Memory B cell (primary cell): ENCODE measurements at regions not wholly inside any gene's neighbourhood (a gene's known extent, or its start where the extent isn't known, plus 50 kb on each side); places are given as distances from the start of the nearest gene placed in this dataset.

Source experiments
- ATAC-seq: fragments of 150-1000 bp; cut with Tn5 transposase; 2 replicates; pipeline ENCODE4 v1.10.0; 2021; ENCODE audit warnings: low read depth, mild to moderate bottlenecking, moderate library complexity
- DNase-seq, 2 donors: peaks; one replicate each; pipeline ENCODE4 v3.0.0; 2022; ENCODE audit warnings: low spot score in 2 of 2
- H3K27ac Mint-ChIP-seq: one replicate; pipeline ENCODE4 v1.8.0; 2022; ENCODE audit warnings: mild to moderate bottlenecking, moderate library complexity, mixed read lengths
- H3K27me3 Mint-ChIP-seq: one replicate; pipeline ENCODE4 v1.8.0; 2022; ENCODE audit warnings: mixed read lengths
- H3K36me3 Mint-ChIP-seq: one replicate; pipeline ENCODE4 v1.8.0; 2022; ENCODE audit warnings: mild to moderate bottlenecking, mixed read lengths
- H3K4me1 Mint-ChIP-seq: one replicate; pipeline ENCODE4 v1.8.0; 2022; ENCODE audit warnings: mixed read lengths
- H3K4me3 Mint-ChIP-seq: one replicate; pipeline ENCODE4 v1.8.0; 2022; ENCODE audit warnings: mild to moderate bottlenecking, moderate library complexity, mixed read lengths
- H3K9me3 Mint-ChIP-seq: one replicate; pipeline ENCODE4 v1.8.0; 2022; ENCODE audit warnings: mixed read lengths

DNA sequence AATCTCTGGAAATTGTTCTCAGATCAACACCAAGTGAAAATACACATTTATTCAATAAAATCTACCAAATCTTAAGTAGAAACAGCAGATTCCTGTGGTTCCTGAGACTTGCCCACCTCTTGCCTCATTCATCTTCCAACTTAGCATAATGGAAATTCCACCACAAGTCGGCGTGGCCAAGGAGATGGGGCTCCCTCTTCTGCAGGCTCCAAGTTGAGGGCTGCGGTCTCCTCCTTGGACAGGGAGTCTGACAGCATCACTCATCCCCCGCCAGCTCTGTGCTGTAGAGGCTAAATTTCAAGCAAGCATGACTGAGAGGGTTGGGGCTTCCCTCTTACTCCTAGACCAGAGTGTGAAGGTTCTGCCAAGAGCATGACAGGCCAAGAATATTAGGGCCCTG, 273.7 kb downstream of the DIRAS2 start:
- ATAC-seq (no peak), DNase-seq (no peak)
- Mint-ChIP-seq H3K9me3 (no peaks in the 10 kb centered on the region), H3K27me3 (peaks cover 13% of the 10 kb centered on the region), H3K36me3 (no peaks in the 10 kb centered on the region), H3K4me3 (no peak overlapping the region), H3K27ac (no peak overlapping the region), H3K4me1 (no peaks in the 10 kb centered on the region)

DNA sequence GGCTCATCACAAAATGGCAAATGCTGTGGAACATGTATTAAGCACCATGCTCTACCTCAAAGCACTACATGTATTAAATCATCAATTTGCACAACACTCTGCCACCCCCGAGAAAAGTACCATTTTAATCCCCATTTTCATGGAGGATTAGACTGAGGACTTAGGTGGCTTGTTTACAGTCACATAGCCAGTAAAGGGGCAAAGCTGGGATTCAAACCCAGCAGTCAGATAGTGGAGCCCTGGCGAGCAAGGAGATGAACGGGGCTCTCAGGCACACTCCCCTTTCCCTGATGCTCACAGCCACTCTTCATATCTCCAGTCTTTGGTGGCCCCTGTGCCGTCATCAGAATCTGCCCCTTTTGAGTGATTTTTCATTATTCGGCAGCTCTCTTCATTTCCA, 262.9 kb downstream of the DIRAS2 start:
- no peak overlapping the region for H3K4me3 Mint-ChIP-seq
- DNase-seq = no peak
- H3K27me3 Mint-ChIP-seq = peaks cover 8% of the 10 kb centered on the region
- H3K36me3 Mint-ChIP-seq = no peaks in the 10 kb centered on the region
- ATAC-seq = no peak
- no peak overlapping the region for H3K27ac Mint-ChIP-seq
- no peaks in the 10 kb centered on the region for H3K9me3 Mint-ChIP-seq
- H3K4me1 Mint-ChIP-seq = no peaks in the 10 kb centered on the region

DNA sequence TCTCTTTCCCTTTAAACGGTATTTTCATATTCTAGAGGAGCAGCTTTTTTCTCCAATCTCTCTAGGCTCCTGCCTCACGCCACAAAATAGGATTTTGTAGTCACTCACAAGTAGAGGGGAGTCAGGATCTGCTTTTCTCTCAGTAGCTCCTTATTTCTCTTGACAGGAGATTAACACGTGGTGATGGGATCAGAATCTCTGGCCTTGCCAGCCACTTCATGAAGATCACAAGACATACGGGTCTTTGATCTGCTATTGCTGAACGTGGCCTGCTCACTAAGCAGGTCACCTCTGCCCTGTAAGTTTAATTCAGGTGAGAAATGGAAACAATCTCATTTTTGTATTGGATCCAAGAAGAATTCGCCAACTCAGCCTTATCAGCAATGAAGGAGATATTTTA, 257.5 kb downstream of the DIRAS2 start:
- no peak for DNase-seq
- no peaks in the 10 kb centered on the region for H3K4me1 Mint-ChIP-seq
- H3K27me3 Mint-ChIP-seq = peaks cover 4% of the 10 kb centered on the region
- H3K36me3 Mint-ChIP-seq = no peaks in the 10 kb centered on the region
- no peak overlapping the region for H3K27ac Mint-ChIP-seq
- no peaks in the 10 kb centered on the region for H3K9me3 Mint-ChIP-seq
- ATAC-seq = no peak
- no peak overlapping the region for H3K4me3 Mint-ChIP-seq

DNA sequence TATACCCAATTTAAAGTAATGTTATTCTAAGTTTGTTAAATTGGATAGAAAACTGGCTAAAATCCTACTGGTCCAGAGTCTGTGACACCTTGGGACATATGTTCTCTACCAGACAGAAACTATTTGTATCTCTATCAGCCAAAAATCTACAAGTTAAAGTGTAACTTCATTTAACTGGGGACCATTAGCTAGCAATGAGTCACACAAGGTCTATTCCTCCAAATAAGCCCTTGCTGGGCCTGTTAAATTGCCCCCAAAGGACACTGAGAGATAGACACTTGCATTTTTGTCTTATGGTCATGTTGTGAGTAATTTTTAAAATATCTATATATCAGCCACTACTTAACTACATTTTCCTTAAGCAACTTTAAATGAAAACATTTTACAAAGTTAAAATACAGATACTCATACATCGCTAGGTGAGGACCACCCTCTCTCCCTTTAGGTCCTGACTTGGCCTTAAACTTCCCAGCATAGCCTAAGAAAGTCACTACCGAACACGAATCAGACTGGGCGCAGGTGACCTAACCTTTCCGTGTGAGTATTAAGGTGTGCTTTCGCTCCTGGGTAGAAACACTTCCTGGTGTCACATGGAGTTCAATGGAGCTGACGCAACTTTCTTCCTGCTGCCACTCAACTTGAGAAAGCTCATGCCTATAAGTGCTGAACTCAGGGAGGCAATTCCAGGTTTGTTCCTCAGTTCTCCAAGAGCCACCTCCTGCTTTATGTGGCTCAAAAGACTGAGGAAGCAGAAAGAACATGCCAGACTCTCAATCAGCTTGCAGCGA, 249.1 kb downstream of the DIRAS2 start:
- Mint-ChIP-seq H3K36me3 (peaks cover 1% of the 10 kb centered on the region), H3K4me1 (no peaks in the 10 kb centered on the region), H3K27me3 (peaks cover 11% of the 10 kb centered on the region), H3K4me3 (no peak overlapping the region), H3K9me3 (no peaks in the 10 kb centered on the region), H3K27ac (no peak overlapping the region)
- DNase-seq = no peak
- no peak for ATAC-seq

DNA sequence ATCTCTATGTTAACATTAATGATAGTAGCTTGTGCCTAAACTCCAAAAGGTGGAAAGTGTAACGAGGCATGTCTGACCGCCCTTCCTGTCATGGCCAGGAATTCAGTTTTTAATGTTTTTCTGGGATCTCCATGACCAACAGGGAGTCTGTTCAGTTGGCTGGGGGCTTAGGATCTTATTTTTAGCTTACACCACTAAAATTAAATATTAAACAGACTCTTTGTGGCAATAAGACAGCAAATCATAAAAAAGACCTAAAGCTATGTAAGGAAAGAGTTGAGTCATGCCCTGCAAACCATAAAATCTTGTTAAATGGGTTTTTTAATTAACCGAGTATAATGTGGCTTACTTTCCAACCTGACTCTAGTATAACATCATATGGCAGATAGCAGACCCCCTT, 247.8 kb downstream of the DIRAS2 start:
- peaks cover 1% of the 10 kb centered on the region for H3K36me3 Mint-ChIP-seq
- H3K9me3 Mint-ChIP-seq = no peaks in the 10 kb centered on the region
- DNase-seq (no peak), ATAC-seq (no peak)
- H3K4me1 Mint-ChIP-seq = no peaks in the 10 kb centered on the region
- H3K27ac Mint-ChIP-seq = no peak overlapping the region
- H3K4me3 Mint-ChIP-seq = no peak overlapping the region
- H3K27me3 Mint-ChIP-seq = peaks cover 12% of the 10 kb centered on the region

DNA sequence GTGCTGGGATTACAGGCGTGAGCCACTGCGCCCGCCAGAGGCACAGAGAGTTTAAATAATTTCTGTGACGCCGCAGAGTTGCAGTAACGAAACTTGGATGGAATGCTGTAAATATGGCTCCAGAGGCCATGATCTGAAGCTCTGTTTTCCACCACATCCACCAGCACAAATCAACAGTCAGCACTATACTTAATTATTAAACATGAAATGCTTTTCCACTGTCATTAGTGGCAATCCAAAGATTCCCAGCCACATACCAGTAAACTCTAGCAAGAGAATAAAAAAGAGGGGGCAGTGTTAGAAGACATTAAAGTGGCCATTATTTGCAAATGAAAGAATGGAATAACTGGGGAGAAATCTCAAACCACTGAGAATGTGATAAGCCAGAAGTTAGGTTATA, 242.5 kb downstream of the DIRAS2 start:
- Mint-ChIP-seq H3K9me3 (no peaks in the 10 kb centered on the region), H3K27ac (no peak overlapping the region), H3K27me3 (peaks cover 12% of the 10 kb centered on the region), H3K4me1 (no peaks in the 10 kb centered on the region), H3K4me3 (no peak overlapping the region), H3K36me3 (peaks cover 1% of the 10 kb centered on the region)
- DNase-seq (no peak), ATAC-seq (no peak)

DNA sequence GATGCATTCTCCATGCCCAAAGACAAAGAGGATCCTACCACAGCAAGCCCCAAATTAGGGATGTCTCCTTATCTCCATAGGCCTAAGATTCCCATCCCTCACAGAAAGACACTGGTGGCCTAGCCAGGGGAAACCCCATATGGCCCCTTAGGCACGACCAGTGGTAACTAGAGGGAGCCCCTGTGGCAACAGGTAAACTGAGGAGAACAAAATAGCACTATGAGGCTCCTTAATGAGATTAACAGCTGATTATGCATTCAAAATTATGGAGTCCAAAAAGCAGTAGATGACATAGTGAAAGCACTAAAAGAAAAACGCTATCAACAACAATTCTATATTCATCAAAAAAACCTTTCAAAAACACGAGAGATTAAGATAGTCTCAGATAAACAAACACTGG, 234.0 kb downstream of the DIRAS2 start:
- H3K27ac Mint-ChIP-seq = no peak overlapping the region

DNA sequence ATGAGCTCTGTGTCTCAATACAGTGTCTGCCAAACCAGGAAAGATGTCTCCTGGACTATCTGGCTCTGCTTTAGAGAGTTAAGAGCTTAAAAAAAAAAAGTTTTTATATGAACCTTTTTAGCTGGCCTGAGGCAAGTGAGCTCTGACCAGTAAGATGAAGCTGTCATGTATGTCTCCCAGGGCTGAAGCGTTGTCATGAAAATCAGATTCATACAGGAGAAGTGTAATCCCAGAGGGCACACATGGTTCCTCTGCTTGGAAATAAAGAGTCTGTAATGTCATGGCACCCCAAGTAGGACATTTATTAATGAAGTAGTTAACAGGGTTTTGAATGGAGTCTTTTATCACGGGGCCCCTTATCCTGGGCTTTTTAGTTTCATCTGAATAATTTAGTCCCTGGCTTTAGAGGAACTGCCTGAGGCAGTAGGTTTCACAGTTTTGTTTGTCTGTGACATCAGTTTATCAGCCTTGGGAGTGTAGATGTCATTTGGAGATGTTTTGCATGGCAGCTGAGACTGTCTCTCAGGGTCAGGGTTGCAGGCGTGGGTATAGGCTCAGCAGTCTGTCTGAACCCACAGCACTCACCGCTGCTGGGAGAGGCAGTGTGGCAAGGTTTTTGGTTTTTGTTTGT, 223.3 kb downstream of the DIRAS2 start:
- Mint-ChIP-seq H3K36me3 (no peaks in the 10 kb centered on the region), H3K27me3 (peaks cover 4% of the 10 kb centered on the region), H3K4me1 (no peaks in the 10 kb centered on the region), H3K4me3 (no peak overlapping the region), H3K9me3 (no peaks in the 10 kb centered on the region), H3K27ac (no peak overlapping the region)
- no peak for ATAC-seq
- no peak for DNase-seq

More for the DNA sequence above, 234.0 kb downstream of the DIRAS2 start:
- Mint-ChIP-seq H3K4me1 (no peaks in the 10 kb centered on the region), H3K4me3 (no peak overlapping the region), H3K9me3 (peaks cover 9% of the 10 kb centered on the region), H3K27me3 (peaks cover under 1% of the 10 kb centered on the region), H3K36me3 (no peaks in the 10 kb centered on the region)
- DNase-seq (no peak), ATAC-seq (no peak)

DNA sequence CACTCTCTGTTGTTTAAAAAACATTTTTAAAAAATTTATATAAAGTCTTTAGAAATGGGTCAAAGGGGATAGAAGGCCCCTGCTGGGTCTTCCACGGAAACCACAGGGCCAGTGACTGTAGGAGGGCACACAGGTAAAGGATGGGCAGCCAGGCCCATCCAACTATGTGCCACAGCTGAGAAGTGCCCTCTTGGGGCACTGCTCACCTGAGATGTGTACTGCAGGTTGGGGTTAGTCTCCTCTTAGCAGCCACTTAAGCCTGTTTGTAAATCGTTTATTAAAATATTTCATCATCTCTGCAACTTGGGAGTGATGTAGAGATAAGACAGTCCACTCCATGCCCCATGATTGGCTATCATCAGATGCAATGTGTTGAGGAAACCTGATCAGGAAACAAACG, 222.4 kb downstream of the DIRAS2 start:
- H3K27me3 Mint-ChIP-seq = peaks cover 4% of the 10 kb centered on the region
- no peaks in the 10 kb centered on the region for H3K4me1 Mint-ChIP-seq
- ATAC-seq (no peak), DNase-seq (no peak)
- no peak overlapping the region for H3K4me3 Mint-ChIP-seq
- no peaks in the 10 kb centered on the region for H3K36me3 Mint-ChIP-seq
- H3K27ac Mint-ChIP-seq = no peak overlapping the region
- H3K9me3 Mint-ChIP-seq = no peaks in the 10 kb centered on the region

DNA sequence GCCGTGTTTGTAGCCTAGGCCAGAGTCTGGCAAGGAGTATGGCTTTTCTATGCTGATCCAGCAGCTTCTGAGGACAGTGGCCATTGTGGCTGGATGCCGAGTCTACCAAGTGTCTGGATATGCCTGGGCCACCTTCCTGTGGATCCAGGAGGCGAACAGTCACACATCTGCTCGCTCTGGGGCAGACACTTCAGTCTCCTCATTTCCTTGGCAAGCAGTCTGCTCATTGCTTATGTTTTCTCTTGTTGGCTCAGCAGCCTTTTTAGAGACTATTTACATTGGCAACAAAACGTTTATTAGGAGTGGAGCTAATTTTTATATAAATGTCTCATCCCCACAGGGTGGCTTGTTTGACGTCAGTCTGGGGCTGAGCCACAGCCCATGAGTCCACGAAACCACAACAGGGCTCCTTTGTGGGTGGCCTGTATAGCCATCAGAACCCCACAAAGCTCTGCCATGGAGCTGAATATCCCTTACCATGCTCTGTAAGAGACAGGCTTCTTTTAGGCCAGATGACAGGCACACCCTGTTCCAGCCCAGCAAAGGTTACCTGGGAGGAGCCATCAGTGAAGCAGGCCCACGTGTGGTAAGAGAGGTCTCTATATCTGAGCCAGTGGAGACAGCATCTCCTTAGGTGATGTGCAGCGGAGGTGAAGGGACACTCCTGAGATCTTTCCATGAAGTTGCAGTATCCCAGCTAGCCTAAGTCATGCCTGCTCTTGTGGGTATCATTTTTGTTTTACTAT, 221.7 kb downstream of the DIRAS2 start:
- ATAC-seq = no peak
- Mint-ChIP-seq H3K4me3 (no peak overlapping the region), H3K27me3 (peaks cover 4% of the 10 kb centered on the region), H3K27ac (no peak overlapping the region), H3K36me3 (no peaks in the 10 kb centered on the region), H3K9me3 (no peaks in the 10 kb centered on the region), H3K4me1 (no peaks in the 10 kb centered on the region)
- no peak for DNase-seq

DNA sequence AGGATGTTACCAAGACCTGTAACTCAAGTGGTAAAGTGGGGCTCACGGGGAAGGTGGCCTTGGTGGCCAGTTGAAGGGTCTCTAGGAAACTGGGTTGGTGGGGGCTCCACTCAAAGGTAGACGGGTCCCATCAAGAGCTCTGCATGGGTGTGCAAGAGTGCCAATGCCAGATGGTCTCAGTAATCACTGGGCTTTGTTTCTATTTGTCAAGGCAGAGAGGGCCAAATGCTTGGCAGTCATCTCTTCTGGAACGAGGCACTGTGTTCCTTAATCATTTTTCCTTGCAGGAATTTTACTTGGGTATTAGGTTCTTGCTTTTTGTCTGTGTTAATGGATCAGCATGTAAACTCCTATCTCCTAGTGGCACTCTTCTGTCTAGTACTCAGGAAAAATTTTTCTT, 220.8 kb downstream of the DIRAS2 start:
- no peak for DNase-seq
- ATAC-seq = no peak
- H3K9me3 Mint-ChIP-seq = no peaks in the 10 kb centered on the region

DNA sequence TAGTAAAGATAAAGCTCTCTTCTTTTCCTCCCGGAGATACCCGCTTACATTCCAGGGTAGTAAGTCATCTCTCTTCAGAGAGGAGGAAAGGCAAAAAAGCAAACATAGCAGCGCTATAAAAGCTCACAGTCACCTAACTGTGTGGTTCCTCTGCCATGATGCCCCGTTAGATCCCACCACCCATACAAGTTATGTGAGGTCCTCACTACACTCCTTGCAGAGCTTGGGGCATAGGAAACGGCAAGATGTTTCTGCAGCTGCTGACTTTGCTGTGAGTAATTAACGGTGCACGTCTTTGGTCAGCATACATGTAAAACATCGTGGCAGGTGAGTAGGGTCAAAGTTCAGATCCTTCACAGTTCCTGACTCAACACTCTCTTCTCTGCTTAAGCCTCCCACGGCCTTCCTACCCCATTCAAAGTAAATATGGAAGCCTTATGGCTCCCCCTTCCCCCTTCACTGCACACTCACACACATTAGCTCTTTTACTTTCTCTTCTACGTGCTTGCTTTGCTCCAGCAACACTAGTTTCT, 218.9 kb downstream of the DIRAS2 start:
- no peak overlapping the region for H3K27ac Mint-ChIP-seq
- no peak for ATAC-seq
- no peaks in the 10 kb centered on the region for H3K36me3 Mint-ChIP-seq
- H3K9me3 Mint-ChIP-seq = no peaks in the 10 kb centered on the region
- no peak overlapping the region for H3K4me3 Mint-ChIP-seq
- H3K27me3 Mint-ChIP-seq = peaks cover 10% of the 10 kb centered on the region
- H3K4me1 Mint-ChIP-seq = no peaks in the 10 kb centered on the region
- no peak for DNase-seq

More for the DNA sequence above, 220.8 kb downstream of the DIRAS2 start:
- Mint-ChIP-seq H3K4me1 (no peaks in the 10 kb centered on the region), H3K36me3 (no peaks in the 10 kb centered on the region), H3K27me3 (peaks cover 4% of the 10 kb centered on the region), H3K4me3 (no peak overlapping the region), H3K27ac (no peak overlapping the region)

DNA sequence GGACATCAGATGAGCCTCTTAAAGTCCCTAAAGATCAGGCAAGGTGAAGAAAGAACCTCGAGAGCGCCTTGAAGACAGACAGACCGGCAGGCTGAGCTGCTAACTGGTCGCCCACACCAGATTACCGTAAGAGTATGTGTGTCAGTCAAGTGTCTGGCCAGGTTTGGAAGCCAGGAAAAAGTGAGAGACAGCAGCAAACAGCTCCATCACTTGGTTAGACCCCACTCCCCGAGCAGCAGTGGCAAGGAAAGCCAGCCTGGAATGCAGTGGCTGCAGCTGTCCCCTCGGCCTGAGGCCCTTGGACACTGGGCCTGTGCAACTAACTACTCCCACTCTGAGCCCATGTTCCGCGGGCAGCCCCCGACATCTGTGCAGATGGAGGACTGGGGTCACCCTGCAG, 214.1 kb downstream of the DIRAS2 start:
- Mint-ChIP-seq H3K9me3 (no peaks in the 10 kb centered on the region), H3K36me3 (no peaks in the 10 kb centered on the region), H3K27me3 (peaks cover 14% of the 10 kb centered on the region), H3K4me3 (no peak overlapping the region), H3K27ac (no peak overlapping the region), H3K4me1 (no peaks in the 10 kb centered on the region)
- ATAC-seq (no peak), DNase-seq (no peak)

DNA sequence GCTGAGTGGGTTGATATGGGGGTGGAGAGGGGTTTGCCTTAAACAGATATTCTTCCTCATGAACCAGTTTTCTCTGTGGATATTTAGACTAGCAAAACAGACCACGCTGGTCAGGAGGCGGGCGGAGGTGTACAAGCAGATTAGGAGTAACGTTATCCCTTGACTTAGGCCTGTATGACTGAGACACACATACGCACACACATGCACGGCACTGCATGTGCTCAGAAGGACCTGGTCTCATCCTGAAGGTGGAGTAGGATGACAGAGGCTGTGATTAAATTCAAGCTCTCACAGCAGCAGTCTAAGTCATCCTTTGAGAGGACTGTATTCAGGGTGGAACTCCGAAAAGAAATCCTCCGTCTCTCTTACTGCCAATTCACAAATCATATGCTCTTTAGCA, 209.7 kb downstream of the DIRAS2 start:
- no peak for ATAC-seq
- no peak overlapping the region for H3K4me3 Mint-ChIP-seq
- no peaks in the 10 kb centered on the region for H3K36me3 Mint-ChIP-seq
- H3K27ac Mint-ChIP-seq = no peak overlapping the region
- DNase-seq = no peak
- H3K27me3 Mint-ChIP-seq = peaks cover 12% of the 10 kb centered on the region
- peaks cover 2% of the 10 kb centered on the region for H3K9me3 Mint-ChIP-seq
- H3K4me1 Mint-ChIP-seq = no peaks in the 10 kb centered on the region
